ENCODE measurements at regions not wholly inside any gene's neighbourhood (a gene's known extent, or its start where the extent isn't known, plus 50 kb on each side); places are given as distances from the start of the nearest gene placed in this dataset.

GRCh38 chr14:51806026-51807023 lies 54.1 kb upstream of the GNG2 start:
- H3K36me3 ChIP-seq: no peaks in the 10 kb centered on the region
- no peaks in the 10 kb centered on the region for H3K4me1 ChIP-seq
- H3K9me3 ChIP-seq: no peaks in the 10 kb centered on the region
- H3K27ac ChIP-seq: no peak overlapping the region
- intact Hi-C loops (cut with DNase I): no loop called here
- no peaks in the 10 kb centered on the region for H3K27me3 ChIP-seq
- H3K4me3 ChIP-seq: no peak overlapping the region
- DNase-seq (ENCODE audit: low spot score in 2 of 2): no peak
- no peak for TF ChIP-seq CTCF (IDR thresholded peaks at IDR 0.05)

DNA sequence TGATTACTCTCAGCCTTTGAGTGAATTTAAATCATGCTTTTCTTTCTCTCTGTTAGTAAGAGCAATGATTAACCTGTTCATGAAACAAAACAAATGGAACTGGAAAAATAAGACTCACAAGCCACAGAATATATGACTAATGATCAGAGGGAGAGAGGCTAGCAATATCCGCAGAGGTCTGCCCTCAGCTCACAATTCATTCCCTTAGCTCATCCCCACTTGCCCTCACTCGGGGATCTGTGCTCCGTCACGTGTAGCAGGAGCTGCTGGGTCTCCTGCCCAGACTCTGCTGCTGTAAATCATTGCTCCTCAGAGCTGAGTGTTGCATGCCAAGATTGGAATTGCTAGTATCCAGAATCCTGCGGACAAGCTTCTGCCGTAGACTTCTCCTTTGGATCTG lies 53.1 kb upstream of the GNG2 start:
- H3K27ac ChIP-seq: no peak overlapping the region

More for the DNA sequence above, 53.1 kb upstream of the GNG2 start:
- no peak overlapping the region for H3K4me3 ChIP-seq
- no peaks in the 10 kb centered on the region for H3K9me3 ChIP-seq
- no peaks in the 10 kb centered on the region for H3K27me3 ChIP-seq
- no peaks in the 10 kb centered on the region for H3K36me3 ChIP-seq
- no peaks in the 10 kb centered on the region for H3K4me1 ChIP-seq
- no peak for TF ChIP-seq CTCF (IDR thresholded peaks at IDR 0.05)
- DNase-seq (ENCODE audit: low spot score in 2 of 2): no peak
- intact Hi-C loops (cut with DNase I): no loop called here

Data from ascending aorta (tissue), 2 donors.